HCT116 (cell line): ENCODE measurements at regions not wholly inside any gene's neighbourhood (a gene's known extent, or its start where the extent isn't known, plus 50 kb on each side); places are given as distances from the start of the nearest gene placed in this dataset.

ENCODE experiments used
- ATAC-seq: fragments of 200-7000 bp; cut with Tn5 transposase; 2 replicates; pipeline ENCODE4 v1.9.1; 2020; ENCODE audit warnings: mild to moderate bottlenecking, moderate library complexity
- BruUV-seq: library from RNA; stranded (reverse); fragments of 400-500 nt; replicated peaks from 2 replicates; lab custom pipeline; 2021; lab: Mats Ljungman, UMichigan
- CTCF ChIA-PET: fragments of 300-600 bp; sonication (Branson Sonifier 250); formaldehyde crosslinking; loops from one replicate; lab custom pipeline; 2021; ENCODE audit warnings: antibody characterized with exemption; lab: Charles Lee
- POLR2A ChIA-PET: fragments of 300-600, 350-600 bp; sonication (Branson Sonifier 250); formaldehyde crosslinking; loops from one replicate; lab custom pipeline; 2021; ENCODE audit warnings: antibody characterized with exemption; lab: Charles Lee
- RAD21 ChIA-PET, 2 experiments: fragments of 300-600 bp; sonication (Branson Sonifier 250); formaldehyde crosslinking; loops; one replicate each; lab custom pipeline; 2023; ENCODE audit warnings: low total read pairs in 2 of 2; ENCODE audit not compliant: uncharacterized antibody in 2 of 2, unreplicated experiment in 2 of 2, low non-redundant PET in 1 of 2; lab: Charles Lee
- DNase-seq: peaks from one replicate; pipeline ENCODE4 v3.0.0-alpha.2; 2010; ENCODE audit warnings: low read depth, low spot score
- H2AFZ ChIP-seq: fragments of 200-600 bp; shearing (Covaris generic), sonication (generic); 2 replicates; pipeline ENCODE4 v1.6.1; 2017; ENCODE audit warnings: low read depth, mixed run types, mixed read lengths, antibody characterized with exemption, low read length; ENCODE audit not compliant: poor library complexity, severe bottlenecking
- H3K27ac ChIP-seq: 2 replicates; pipeline ENCODE4 v1.5.1; 2012; ENCODE audit warnings: low read depth, low read length
- H3K27me3 ChIP-seq: fragments of 200-600 bp; sonication (generic); 2 replicates; pipeline ENCODE4 v1.6.1; 2016; ENCODE audit warnings: mixed run types, low read length, mixed read lengths; ENCODE audit not compliant: insufficient read depth
- H3K36me3 ChIP-seq, 2 experiments: fragments of 200-500 bp in 1 of 2; fragments of 200-600 bp in 1 of 2; sonication (Bioruptor generic) in 1 of 2; sonication (generic) in 1 of 2; 2 replicates each; pipeline versions ENCODE4 v1.5.1 to v1.6.1; 2014 to 2016; ENCODE audit warnings: low read length in 2 of 2, inconsistent platforms in 1 of 2, mixed read lengths in 1 of 2, mixed run types in 1 of 2; ENCODE audit not compliant: insufficient read depth in 2 of 2, control insufficient read depth in 1 of 2
- H3K4me1 ChIP-seq, 2 experiments: fragments of 200-600 bp in 1 of 2; sonication (generic) in 1 of 2; 2 replicates each; pipeline versions ENCODE4 v1.5.1 to v1.6.1; 2012 to 2017; ENCODE audit warnings: low read length in 2 of 2, inconsistent platforms in 1 of 2, mild to moderate bottlenecking in 1 of 2, mixed read lengths in 1 of 2, mixed run types in 1 of 2, moderate library complexity in 1 of 2; ENCODE audit not compliant: insufficient read depth in 2 of 2, control insufficient read depth in 1 of 2
- H3K4me2 ChIP-seq: fragments of 200-600 bp; sonication (generic); 2 replicates; pipeline ENCODE4 v1.6.1; 2017; ENCODE audit warnings: mixed run types, low read length, mixed read lengths
- H3K4me3 ChIP-seq, 2 experiments: fragments of 200-600 bp in 1 of 2; sonication (generic) in 1 of 2; replicated peaks in 1 of 2; 2 replicates each; pipeline ENCODE4 v1.5.1; 2011 to 2016; ENCODE audit warnings: low read length in 2 of 2, control low read depth in 1 of 2, low read depth in 1 of 2, mild to moderate bottlenecking in 1 of 2, mixed read lengths in 1 of 2, mixed run types in 1 of 2
- H3K79me2 ChIP-seq: fragments of 200-600 bp; sonication (generic); 2 replicates; pipeline ENCODE4 v1.6.1; 2017; ENCODE audit warnings: mild to moderate bottlenecking, mixed run types, low read length, moderate library complexity, mixed read lengths; ENCODE audit not compliant: insufficient read depth
- H3K9ac ChIP-seq: fragments of 200-600 bp; sonication (generic); 2 replicates; pipeline ENCODE4 v1.6.1; 2016; ENCODE audit warnings: low read length, mixed read lengths
- H3K9me2 ChIP-seq: fragments of 200-600 bp; sonication (generic), shearing (Covaris generic); 2 replicates; pipeline ENCODE4 v1.6.1; 2017; ENCODE audit warnings: mixed run types, mild to moderate bottlenecking, moderate library complexity; ENCODE audit not compliant: insufficient read depth
- H3K9me3 ChIP-seq, 2 experiments: fragments of 200-500 bp in 1 of 2; fragments of 200-600 bp in 1 of 2; sonication (Bioruptor generic) in 1 of 2; sonication (generic) in 1 of 2; 2 replicates each; pipeline ENCODE4 v1.6.1; 2014 to 2017; ENCODE audit warnings: low read length in 2 of 2, mixed read lengths in 2 of 2, inconsistent platforms in 1 of 2, low read depth in 1 of 2, mild to moderate bottlenecking in 1 of 2, mixed run types in 1 of 2, moderate library complexity in 1 of 2; ENCODE audit not compliant: control insufficient read depth in 1 of 2, insufficient read depth in 1 of 2
- H4K20me1 ChIP-seq: fragments of 200-600 bp; sonication (generic), shearing (Covaris generic); 2 replicates; pipeline ENCODE4 v1.6.1; 2017; ENCODE audit warnings: mixed run types, mild to moderate bottlenecking, moderate library complexity; ENCODE audit not compliant: insufficient read depth
- CBX3 ChIP-seq: IDR thresholded peaks from 2 replicates; pipeline ENCODE4 v1.6.1; 2012; ENCODE audit warnings: low read depth
- EGR1 ChIP-seq: IDR thresholded peaks from 2 replicates; pipeline ENCODE4 v1.6.1; 2012; ENCODE audit warnings: low read depth
- ELF1 ChIP-seq: IDR thresholded peaks from 2 replicates; pipeline ENCODE4 v1.6.1; 2012; ENCODE audit warnings: low read depth, borderline replicate concordance
- EZH2 ChIP-seq: fragments of 200-600 bp; sonication (generic); IDR thresholded peaks from 2 replicates; pipeline ENCODE4 v1.6.1; 2017; ENCODE audit warnings: antibody characterized with exemption, mixed run types
- EZH2phosphoT487 ChIP-seq: fragments of 200-600 bp; IDR thresholded peaks from 2 replicates; pipeline ENCODE4 v1.6.1; 2018; ENCODE audit warnings: antibody characterized with exemption, borderline replicate concordance
- FOSL1 ChIP-seq: IDR thresholded peaks from 2 replicates; pipeline ENCODE4 v1.6.1; 2012; ENCODE audit warnings: low read depth
- POLR2A ChIP-seq: IDR thresholded peaks from 2 replicates; pipeline ENCODE4 v1.7.0; 2011; ENCODE audit warnings: borderline replicate concordance; ENCODE audit not compliant: insufficient read depth, insufficient read length; ENCODE audit errors: extremely low read depth
- POLR2AphosphoS5 ChIP-seq: IDR thresholded peaks from 2 replicates; pipeline ENCODE4 v1.6.1; 2011; ENCODE audit warnings: mild to moderate bottlenecking, low read depth, low read length, moderate library complexity
- RAD21 ChIP-seq: IDR thresholded peaks from 2 replicates; pipeline ENCODE4 v1.6.1; 2012; ENCODE audit warnings: low read depth, mild to moderate bottlenecking
- SP1 ChIP-seq: IDR thresholded peaks from 2 replicates; pipeline ENCODE4 v1.6.1; 2012; ENCODE audit warnings: low read depth
- SRF ChIP-seq: IDR thresholded peaks from 2 replicates; pipeline ENCODE4 v1.6.1; 2012; ENCODE audit warnings: low read depth
- ZFX ChIP-seq: fragments of 450-650 bp; IDR thresholded peaks from 2 replicates; pipeline ENCODE4 v1.6.1; 2017
- intact Hi-C: fragments of 100-400 bp; cut with micrococcal nuclease; formaldehyde crosslinking; loops from 2 replicates; pipeline ENCODE4 v1.10.0; 2022
- TF ChIP-seq, protein P1 (sequence below), 3 experiments: fragments of 200-600 bp in 1 of 3; sonication (generic) in 1 of 3; IDR thresholded peaks in 2 of 3; conservative IDR thresholded peaks in 1 of 3; 2 replicates each; pipeline ENCODE4 v1.5.1; 2012 to 2017; ENCODE audit warnings: low read depth in 2 of 3, low read length in 2 of 3, antibody characterized with exemption in 1 of 3, borderline replicate concordance in 1 of 3, control low read depth in 1 of 3, mild to moderate bottlenecking in 1 of 3, mixed read lengths in 1 of 3, mixed run types in 1 of 3, moderate library complexity in 1 of 3; ENCODE audit not compliant: insufficient read depth in 1 of 3

DNA sequence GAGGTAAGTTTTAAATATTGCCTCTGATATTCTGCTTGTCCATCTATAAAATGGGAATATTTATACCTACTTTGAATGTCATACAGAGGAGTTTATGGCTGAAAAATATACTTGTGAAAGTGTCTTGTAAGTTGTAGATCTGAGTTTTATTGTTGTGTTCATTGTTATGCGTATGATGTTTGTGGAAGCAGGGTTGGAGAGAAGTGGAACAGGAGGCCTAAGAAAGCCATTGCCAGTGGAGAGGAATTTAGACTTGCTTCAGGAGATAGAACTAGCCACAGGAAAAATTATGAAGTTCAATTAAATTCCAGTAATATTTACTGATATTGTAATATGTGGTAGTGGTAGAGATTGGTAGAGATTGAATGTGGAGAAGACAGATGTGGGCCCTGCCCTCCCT lies 491.9 kb upstream of the FANCL start:
- Histone ChIP-seq H3K27ac (no peak overlapping the region), H3K36me3 (no peaks in the 10 kb centered on the region), H3K79me2 (no peaks in the 10 kb centered on the region), H3K9ac (no peak overlapping the region), H3K4me1 (peaks cover 7 to 10% of the 10 kb centered on the region in 2 experiments; a peak in 2 of 4 replicates), H3K4me2 (no peak overlapping the region), H3K4me3 (no peak overlapping the region), H4K20me1 (no peaks in the 10 kb centered on the region), H3K9me2 (no peaks in the 10 kb centered on the region), H3K9me3 (no peaks in the 10 kb centered on the region), H3K27me3 (no peaks in the 10 kb centered on the region; the same call in 1 of the 2 replicates), H2AFZ (no peak overlapping the region)
- CTCF ChIA-PET: no interaction called here
- no TSS peak for BruUV-seq
- TF ChIP-seq POLR2A (no peak), SP1 (no peak), EZH2 (no peak), POLR2AphosphoS5 (no peak), ZFX (no peak), ELF1 (no peak), FOSL1 (no peak), EZH2phosphoT487 (no peak), SRF (no peak), EGR1 (no peak), CBX3 (no peak), RAD21 (no peak)
- TF ChIP-seq, protein P1, sequence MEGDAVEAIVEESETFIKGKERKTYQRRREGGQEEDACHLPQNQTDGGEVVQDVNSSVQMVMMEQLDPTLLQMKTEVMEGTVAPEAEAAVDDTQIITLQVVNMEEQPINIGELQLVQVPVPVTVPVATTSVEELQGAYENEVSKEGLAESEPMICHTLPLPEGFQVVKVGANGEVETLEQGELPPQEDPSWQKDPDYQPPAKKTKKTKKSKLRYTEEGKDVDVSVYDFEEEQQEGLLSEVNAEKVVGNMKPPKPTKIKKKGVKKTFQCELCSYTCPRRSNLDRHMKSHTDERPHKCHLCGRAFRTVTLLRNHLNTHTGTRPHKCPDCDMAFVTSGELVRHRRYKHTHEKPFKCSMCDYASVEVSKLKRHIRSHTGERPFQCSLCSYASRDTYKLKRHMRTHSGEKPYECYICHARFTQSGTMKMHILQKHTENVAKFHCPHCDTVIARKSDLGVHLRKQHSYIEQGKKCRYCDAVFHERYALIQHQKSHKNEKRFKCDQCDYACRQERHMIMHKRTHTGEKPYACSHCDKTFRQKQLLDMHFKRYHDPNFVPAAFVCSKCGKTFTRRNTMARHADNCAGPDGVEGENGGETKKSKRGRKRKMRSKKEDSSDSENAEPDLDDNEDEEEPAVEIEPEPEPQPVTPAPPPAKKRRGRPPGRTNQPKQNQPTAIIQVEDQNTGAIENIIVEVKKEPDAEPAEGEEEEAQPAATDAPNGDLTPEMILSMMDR (IDR thresholded peaks at IDR 0.05 in 2 of 3, conservative IDR thresholded peaks at IDR 0.05 in 1 of 3; ENCODE audit: borderline replicate concordance in 1 of 3, insufficient read depth in 1 of 3, low read depth in 2 of 3, low read length in 2 of 3): no peak
- no peak for ATAC-seq
- POLR2A ChIA-PET: no interaction called here
- RAD21 ChIA-PET: no interaction called here
- DNase-seq: no peak
- intact Hi-C loops: no loop called here
